NB4 (cell line): ENCODE measurements at regions not wholly inside any gene's neighbourhood (a gene's known extent, or its start where the extent isn't known, plus 50 kb on each side); places are given as distances from the start of the nearest gene placed in this dataset.

Experiments used
- POLR2A ChIP-seq: IDR thresholded peaks from 2 replicates; pipeline ENCODE4 v1.6.1; 2011; ENCODE audit warnings: mild to moderate bottlenecking; ENCODE audit not compliant: insufficient read length; ENCODE audit errors: extremely low read depth
- TF ChIP-seq, protein P1 (sequence below): IDR thresholded peaks from one replicate; pipeline ENCODE4 v1.5.1; 2012; ENCODE audit warnings: low read depth, low read length
- TF ChIP-seq, protein P2 (sequence below): IDR thresholded peaks from 2 replicates; pipeline ENCODE4 v1.6.1; 2011; ENCODE audit warnings: low read depth, low read length

DNA sequence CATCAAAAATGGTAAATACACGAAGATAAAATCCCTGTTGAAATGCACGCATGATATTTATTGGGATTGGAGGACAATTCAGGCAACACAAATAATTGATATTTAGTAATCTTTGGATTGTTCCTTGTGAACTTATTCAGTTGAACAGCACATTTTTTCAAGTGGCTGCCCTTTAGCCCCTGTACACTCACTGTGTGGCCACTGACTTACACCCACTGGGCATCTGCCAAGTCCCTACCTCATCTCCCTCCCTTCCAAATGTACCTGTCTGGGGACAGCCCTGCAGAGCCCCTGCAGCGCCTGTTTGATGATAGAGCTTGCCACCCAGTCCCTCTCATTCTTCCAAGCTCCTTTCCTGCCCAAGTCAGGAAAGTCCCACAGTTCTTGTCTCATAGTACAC is 154.3 kb downstream of the GLUL start:
- TF ChIP-seq, protein P1, sequence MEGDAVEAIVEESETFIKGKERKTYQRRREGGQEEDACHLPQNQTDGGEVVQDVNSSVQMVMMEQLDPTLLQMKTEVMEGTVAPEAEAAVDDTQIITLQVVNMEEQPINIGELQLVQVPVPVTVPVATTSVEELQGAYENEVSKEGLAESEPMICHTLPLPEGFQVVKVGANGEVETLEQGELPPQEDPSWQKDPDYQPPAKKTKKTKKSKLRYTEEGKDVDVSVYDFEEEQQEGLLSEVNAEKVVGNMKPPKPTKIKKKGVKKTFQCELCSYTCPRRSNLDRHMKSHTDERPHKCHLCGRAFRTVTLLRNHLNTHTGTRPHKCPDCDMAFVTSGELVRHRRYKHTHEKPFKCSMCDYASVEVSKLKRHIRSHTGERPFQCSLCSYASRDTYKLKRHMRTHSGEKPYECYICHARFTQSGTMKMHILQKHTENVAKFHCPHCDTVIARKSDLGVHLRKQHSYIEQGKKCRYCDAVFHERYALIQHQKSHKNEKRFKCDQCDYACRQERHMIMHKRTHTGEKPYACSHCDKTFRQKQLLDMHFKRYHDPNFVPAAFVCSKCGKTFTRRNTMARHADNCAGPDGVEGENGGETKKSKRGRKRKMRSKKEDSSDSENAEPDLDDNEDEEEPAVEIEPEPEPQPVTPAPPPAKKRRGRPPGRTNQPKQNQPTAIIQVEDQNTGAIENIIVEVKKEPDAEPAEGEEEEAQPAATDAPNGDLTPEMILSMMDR: no peak
- TF ChIP-seq POLR2A: no peak
- TF ChIP-seq, protein P2, sequence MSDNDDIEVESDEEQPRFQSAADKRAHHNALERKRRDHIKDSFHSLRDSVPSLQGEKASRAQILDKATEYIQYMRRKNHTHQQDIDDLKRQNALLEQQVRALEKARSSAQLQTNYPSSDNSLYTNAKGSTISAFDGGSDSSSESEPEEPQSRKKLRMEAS: no peak
